GM19328 (cell line): ENCODE measurements at regions not wholly inside any gene's neighbourhood (a gene's known extent, or its start where the extent isn't known, plus 50 kb on each side); places are given as distances from the start of the nearest gene placed in this dataset.

Source experiments
- ATAC-seq: cut with Tn5 transposase; IDR thresholded peaks from one replicate; pipeline ENCODE4 v1.9.1; 2021; ENCODE audit warnings: mild to moderate bottlenecking, moderate library complexity; ENCODE audit not compliant: unreplicated experiment

- no peak for ATAC-seq
Measured at GRCh38 chr18:76255070-76255683, 239.9 kb downstream of the ZNF516 start.

- ATAC-seq: no peak
Measured at GRCh38 chr18:76252880-76253279, 242.2 kb downstream of the ZNF516 start.

GRCh38 chr18:76252139-76252538, 242.9 kb downstream of the ZNF516 start:
- ATAC-seq: no peak

- ATAC-seq: no peak
Measured at GRCh38 chr18:76251691-76252090, 243.4 kb downstream of the ZNF516 start.

GRCh38 chr18:76246590-76246989, 248.5 kb downstream of the ZNF516 start:
- ATAC-seq: no peak

- ATAC-seq: no peak
Measured at GRCh38 chr18:76234676-76235060, 260.4 kb downstream of the ZNF516 start.

GRCh38 chr18:76233876-76234675, 261.0 kb downstream of the ZNF516 start:
- no peak for ATAC-seq

GRCh38 chr18:76233406-76233805, 261.6 kb downstream of the ZNF516 start:
- no peak for ATAC-seq

- no peak for ATAC-seq
Measured at GRCh38 chr18:76232779-76233178, 262.3 kb downstream of the ZNF516 start.

- ATAC-seq: no peak
Measured at GRCh38 chr18:76232010-76232409, 263.0 kb downstream of the ZNF516 start.

- ATAC-seq: no peak
Measured at GRCh38 chr18:76231402-76231801, 263.6 kb downstream of the ZNF516 start.

GRCh38 chr18:76230791-76231190, 264.3 kb downstream of the ZNF516 start:
- no peak for ATAC-seq

GRCh38 chr18:76228716-76229115, 266.3 kb downstream of the ZNF516 start:
- ATAC-seq: no peak

- ATAC-seq: no peak
Measured at GRCh38 chr18:76227759-76228158, 267.3 kb downstream of the ZNF516 start.

GRCh38 chr18:76223403-76223802, 271.6 kb downstream of the ZNF516 start:
- no peak for ATAC-seq

- ATAC-seq: no peak
Measured at GRCh38 chr18:76219023-76219422, 276.0 kb downstream of the ZNF516 start.

- no peak for ATAC-seq
Measured at GRCh38 chr18:76216096-76216495, 278.9 kb downstream of the ZNF516 start.

GRCh38 chr18:76213991-76214390, 281.1 kb downstream of the ZNF516 start:
- ATAC-seq: no peak

- ATAC-seq: no peak
Measured at GRCh38 chr18:76212960-76213359, 282.1 kb downstream of the ZNF516 start.

GRCh38 chr18:76209597-76209996, 285.4 kb downstream of the ZNF516 start:
- no peak for ATAC-seq

- no peak for ATAC-seq
Measured at GRCh38 chr18:76208678-76209306, 286.2 kb downstream of the ZNF516 start.

GRCh38 chr18:76205906-76206305, 289.1 kb downstream of the ZNF516 start:
- no peak for ATAC-seq
